ENCODE measurements at regions not wholly inside any gene's neighbourhood (a gene's known extent, or its start where the extent isn't known, plus 50 kb on each side); places are given as distances from the start of the nearest gene placed in this dataset.

DNA sequence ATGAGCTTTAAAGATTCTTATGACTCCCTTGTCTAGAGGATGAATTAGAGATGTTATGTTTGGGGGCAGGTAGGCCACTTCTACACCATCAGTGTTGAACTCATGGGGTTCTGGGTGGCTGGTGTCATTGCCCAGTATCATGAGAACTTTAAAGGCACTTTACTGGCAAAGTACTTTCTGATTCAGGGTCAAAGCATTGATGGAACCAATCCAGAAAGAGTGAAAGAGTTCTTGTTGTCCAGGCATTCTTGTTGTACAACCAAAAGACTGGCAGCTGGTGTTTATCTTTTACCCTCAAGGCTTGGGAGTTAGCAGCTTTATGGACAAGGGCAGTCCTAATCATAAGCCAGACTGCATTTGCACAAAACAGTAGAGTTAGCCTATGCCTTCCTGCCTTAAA is 673.0 kb downstream of the USP25 start:
- TF ChIP-seq, protein P1, sequence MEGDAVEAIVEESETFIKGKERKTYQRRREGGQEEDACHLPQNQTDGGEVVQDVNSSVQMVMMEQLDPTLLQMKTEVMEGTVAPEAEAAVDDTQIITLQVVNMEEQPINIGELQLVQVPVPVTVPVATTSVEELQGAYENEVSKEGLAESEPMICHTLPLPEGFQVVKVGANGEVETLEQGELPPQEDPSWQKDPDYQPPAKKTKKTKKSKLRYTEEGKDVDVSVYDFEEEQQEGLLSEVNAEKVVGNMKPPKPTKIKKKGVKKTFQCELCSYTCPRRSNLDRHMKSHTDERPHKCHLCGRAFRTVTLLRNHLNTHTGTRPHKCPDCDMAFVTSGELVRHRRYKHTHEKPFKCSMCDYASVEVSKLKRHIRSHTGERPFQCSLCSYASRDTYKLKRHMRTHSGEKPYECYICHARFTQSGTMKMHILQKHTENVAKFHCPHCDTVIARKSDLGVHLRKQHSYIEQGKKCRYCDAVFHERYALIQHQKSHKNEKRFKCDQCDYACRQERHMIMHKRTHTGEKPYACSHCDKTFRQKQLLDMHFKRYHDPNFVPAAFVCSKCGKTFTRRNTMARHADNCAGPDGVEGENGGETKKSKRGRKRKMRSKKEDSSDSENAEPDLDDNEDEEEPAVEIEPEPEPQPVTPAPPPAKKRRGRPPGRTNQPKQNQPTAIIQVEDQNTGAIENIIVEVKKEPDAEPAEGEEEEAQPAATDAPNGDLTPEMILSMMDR (IDR thresholded peaks at IDR 0.05) = no peak
- no peak for TF ChIP-seq POLR2A (IDR thresholded peaks at IDR 0.05)
